ENCODE measurements at regions not wholly inside any gene's neighbourhood (a gene's known extent, or its start where the extent isn't known, plus 50 kb on each side); places are given as distances from the start of the nearest gene placed in this dataset.
"Not testable (repeated sequence)": the region's sequence is repeated elsewhere in the genome, so short reads cannot be mapped to it uniquely, and the experiment has no call there.

DNA sequence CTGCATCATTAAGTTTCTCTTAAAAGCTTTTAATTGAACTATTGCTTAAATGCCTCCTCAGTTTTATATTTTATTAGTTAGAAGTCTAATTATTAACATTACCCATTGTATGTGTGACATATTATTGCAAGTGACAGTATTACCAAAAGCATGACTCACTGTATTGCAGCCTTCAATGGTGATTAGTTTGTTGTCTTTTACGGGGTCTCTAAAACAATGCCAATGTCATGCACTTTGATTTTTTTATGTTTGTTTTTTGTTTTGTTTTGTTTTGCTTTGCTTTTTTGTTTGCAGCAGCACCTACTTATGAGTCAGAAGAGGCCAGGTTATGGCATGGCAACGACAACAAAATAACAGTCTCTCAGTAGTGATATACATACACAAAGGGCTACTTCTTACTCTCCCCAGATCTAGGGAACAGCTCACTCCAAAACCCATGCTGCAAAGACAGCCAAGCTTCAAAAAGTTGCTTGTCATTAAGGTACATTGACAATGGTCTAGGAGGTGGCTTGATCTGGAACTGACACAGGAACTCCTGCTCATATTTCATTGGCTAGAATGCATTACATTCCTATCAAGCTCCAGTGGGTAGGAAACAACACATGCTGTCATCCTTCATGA lies 293.7 kb upstream of the POM121L12 start:
- no peaks in the 10 kb centered on the region for H3K4me1 ChIP-seq (ENCODE audit: control insufficient read depth, insufficient read depth, low read length)
- no peaks in the 10 kb centered on the region for H3K27me3 ChIP-seq (ENCODE audit: control insufficient read depth, insufficient read depth, low read length)
- H3K9me3 ChIP-seq (ENCODE audit: control insufficient read depth, insufficient read depth, low read depth, low read length): no peaks in the 10 kb centered on the region
- no peak overlapping the region for H3K4me3 ChIP-seq (ENCODE audit: low read depth, low read length)
- no peak overlapping the region for H3K27ac ChIP-seq (ENCODE audit: low read depth, low read length)
- H3K9ac ChIP-seq (ENCODE audit: low read length): no peak overlapping the region
- H3K36me3 ChIP-seq (ENCODE audit: control insufficient read depth, insufficient read depth, low read length): no peaks in the 10 kb centered on the region

DNA sequence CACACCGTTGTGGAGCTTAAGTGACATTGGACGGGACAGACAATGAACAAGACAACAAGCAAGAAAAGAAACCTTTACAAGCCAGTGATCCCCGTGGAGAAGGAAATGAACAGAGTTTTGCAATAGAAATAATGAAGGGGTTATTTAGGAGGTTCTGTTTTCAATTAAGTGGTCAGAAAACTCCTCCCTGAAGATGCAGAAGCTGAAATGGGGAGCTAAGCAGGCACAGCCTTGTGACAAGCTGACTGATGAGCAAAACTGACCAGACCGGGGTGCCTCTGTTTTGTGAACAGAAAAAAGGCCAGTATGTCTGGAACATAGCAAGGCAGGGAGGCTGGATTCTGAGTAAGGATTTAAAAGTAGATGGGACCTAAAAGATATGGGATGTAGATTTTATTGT lies 299.8 kb upstream of the POM121L12 start:
- Histone ChIP-seq H3K9ac (ENCODE audit: low read length) (no peak overlapping the region), H3K4me1 (ENCODE audit: control insufficient read depth, insufficient read depth, low read length) (no peaks in the 10 kb centered on the region), H3K27me3 (ENCODE audit: control insufficient read depth, insufficient read depth, low read length) (no peaks in the 10 kb centered on the region), H3K9me3 (ENCODE audit: control insufficient read depth, insufficient read depth, low read depth, low read length) (0 out of 2 replicates have a peak, but pooled peaks cover 4% of the 10 kb centered on the region), H3K36me3 (ENCODE audit: control insufficient read depth, insufficient read depth, low read length) (no peaks in the 10 kb centered on the region), H3K27ac (ENCODE audit: low read depth, low read length) (no peak overlapping the region), H3K4me3 (ENCODE audit: low read depth, low read length) (no peak overlapping the region)

DNA sequence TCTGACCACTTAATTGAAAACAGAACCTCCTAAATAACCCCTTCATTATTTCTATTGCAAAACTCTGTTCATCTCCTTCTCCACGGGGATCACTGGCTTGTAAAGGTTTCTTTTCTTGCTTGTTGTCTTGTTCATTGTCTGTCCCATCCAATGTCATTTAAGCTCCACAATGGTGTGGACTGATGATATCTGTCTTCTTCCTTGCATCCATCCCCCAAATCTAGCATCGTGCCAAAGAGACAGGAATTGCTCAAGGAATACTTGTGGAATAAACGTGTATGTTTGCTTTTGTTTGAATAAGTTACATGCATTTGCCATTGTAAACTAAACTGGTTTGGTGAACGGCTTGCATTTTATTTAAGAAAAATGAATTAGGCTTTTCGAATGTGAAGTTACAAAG lies 306.8 kb upstream of the POM121L12 start:
- not testable (repeated sequence) for H3K4me1 ChIP-seq (ENCODE audit: control insufficient read depth, insufficient read depth, low read length); H3K27me3 ChIP-seq (ENCODE audit: control insufficient read depth, insufficient read depth, low read length); H3K9me3 ChIP-seq (ENCODE audit: control insufficient read depth, insufficient read depth, low read depth, low read length); H3K4me3 ChIP-seq (ENCODE audit: low read depth, low read length); H3K27ac ChIP-seq (ENCODE audit: low read depth, low read length); H3K9ac ChIP-seq (ENCODE audit: low read length); H3K36me3 ChIP-seq (ENCODE audit: control insufficient read depth, insufficient read depth, low read length)

DNA sequence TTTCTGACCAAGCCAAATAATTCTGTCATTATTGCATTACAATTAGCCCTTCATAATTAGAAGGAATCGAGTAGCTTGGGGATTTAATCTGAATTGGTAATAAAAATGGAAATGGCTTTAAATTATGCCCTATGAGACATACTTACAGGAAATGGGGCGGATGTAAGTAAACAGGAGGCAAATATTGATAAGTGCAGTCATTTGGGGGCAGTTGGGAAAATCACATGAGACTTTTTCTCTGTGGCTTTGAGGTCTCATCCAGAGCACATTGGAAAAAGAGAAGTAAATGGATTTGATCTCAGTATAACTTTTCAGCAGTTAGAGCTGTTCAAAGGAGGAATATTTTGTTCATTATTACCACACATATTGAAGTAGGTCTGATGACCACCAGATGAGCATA lies 307.8 kb upstream of the POM121L12 start:
- no peak overlapping the region for H3K27ac ChIP-seq (ENCODE audit: low read depth, low read length)
- no peaks in the 10 kb centered on the region for H3K36me3 ChIP-seq (ENCODE audit: control insufficient read depth, insufficient read depth, low read length)
- no peak overlapping the region for H3K4me3 ChIP-seq (ENCODE audit: low read depth, low read length)
- no peaks in the 10 kb centered on the region for H3K27me3 ChIP-seq (ENCODE audit: control insufficient read depth, insufficient read depth, low read length)
- H3K9me3 ChIP-seq (ENCODE audit: control insufficient read depth, insufficient read depth, low read depth, low read length): no peaks in the 10 kb centered on the region
- H3K4me1 ChIP-seq (ENCODE audit: control insufficient read depth, insufficient read depth, low read length): no peaks in the 10 kb centered on the region
- no peak overlapping the region for H3K9ac ChIP-seq (ENCODE audit: low read length)

DNA sequence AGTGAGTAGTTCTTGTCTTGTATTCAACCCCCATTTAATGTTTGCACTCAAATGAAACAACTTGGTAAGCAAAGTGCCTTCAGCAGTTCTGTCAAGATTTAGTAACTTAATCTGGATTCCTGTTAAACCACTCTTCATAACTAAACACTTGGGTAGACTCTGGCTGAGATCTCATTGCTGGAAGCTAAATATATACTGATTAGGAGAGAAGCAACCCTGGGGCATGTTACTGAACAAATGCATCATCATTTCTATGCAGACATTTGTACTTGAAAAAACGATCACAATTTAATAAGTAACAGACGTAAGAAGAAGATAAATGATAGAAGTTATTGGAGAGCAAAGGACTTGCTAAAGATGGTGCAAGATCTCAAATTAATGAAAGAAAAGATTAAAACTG lies 308.4 kb upstream of the POM121L12 start:
- no peaks in the 10 kb centered on the region for H3K36me3 ChIP-seq (ENCODE audit: control insufficient read depth, insufficient read depth, low read length)
- no peaks in the 10 kb centered on the region for H3K27me3 ChIP-seq (ENCODE audit: control insufficient read depth, insufficient read depth, low read length)
- no peak overlapping the region for H3K27ac ChIP-seq (ENCODE audit: low read depth, low read length)
- no peaks in the 10 kb centered on the region for H3K4me1 ChIP-seq (ENCODE audit: control insufficient read depth, insufficient read depth, low read length)
- H3K4me3 ChIP-seq (ENCODE audit: low read depth, low read length): no peak overlapping the region
- H3K9me3 ChIP-seq (ENCODE audit: control insufficient read depth, insufficient read depth, low read depth, low read length): no peaks in the 10 kb centered on the region
- H3K9ac ChIP-seq (ENCODE audit: low read length): no peak overlapping the region

DNA sequence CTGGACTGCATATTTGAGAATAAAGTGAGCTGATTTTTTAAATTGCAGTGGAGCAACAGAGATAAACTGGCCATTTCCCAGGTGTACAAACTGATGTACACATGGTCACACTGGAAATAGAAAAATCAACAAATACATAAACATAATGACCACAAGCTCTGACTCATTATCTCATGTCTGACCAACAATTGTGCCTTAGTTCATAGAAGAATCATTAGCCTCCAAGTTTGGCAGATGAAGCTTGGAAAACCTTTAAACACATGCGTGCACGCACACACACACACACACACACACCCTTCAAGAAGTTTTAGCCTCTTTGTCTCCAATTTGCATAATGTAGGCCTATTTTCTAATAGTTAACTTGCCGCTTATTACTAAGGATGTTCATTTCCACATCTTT lies 308.9 kb upstream of the POM121L12 start:
- Histone ChIP-seq H3K27ac (ENCODE audit: low read depth, low read length) (no peak overlapping the region), H3K9me3 (ENCODE audit: control insufficient read depth, insufficient read depth, low read depth, low read length) (no peaks in the 10 kb centered on the region), H3K4me1 (ENCODE audit: control insufficient read depth, insufficient read depth, low read length) (no peaks in the 10 kb centered on the region), H3K27me3 (ENCODE audit: control insufficient read depth, insufficient read depth, low read length) (no peaks in the 10 kb centered on the region), H3K4me3 (ENCODE audit: low read depth, low read length) (no peak overlapping the region), H3K36me3 (ENCODE audit: control insufficient read depth, insufficient read depth, low read length) (no peaks in the 10 kb centered on the region), H3K9ac (ENCODE audit: low read length) (no peak overlapping the region)

DNA sequence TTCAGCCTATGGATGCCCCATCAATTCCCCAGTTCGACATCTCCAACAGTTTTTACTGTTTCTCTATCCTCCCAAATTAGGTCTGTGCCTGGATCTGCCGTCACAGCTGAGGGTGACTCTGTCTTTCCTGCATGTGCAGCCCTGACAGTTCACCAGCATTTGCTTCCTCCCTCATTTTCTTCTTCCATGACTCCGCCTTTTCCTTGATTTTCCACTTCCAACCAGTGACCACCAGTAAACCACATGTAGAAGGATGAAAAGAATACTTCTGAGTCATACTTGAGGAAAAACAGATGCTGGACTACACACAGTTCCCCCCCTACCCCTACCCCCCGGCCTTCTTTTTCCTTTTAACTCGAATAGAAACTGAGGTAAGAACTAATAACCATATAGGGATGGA lies 311.8 kb upstream of the POM121L12 start:
- no peaks in the 10 kb centered on the region for H3K27me3 ChIP-seq (ENCODE audit: control insufficient read depth, insufficient read depth, low read length)
- no peak overlapping the region for H3K9ac ChIP-seq (ENCODE audit: low read length)
- no peak overlapping the region for H3K4me3 ChIP-seq (ENCODE audit: low read depth, low read length)
- no peaks in the 10 kb centered on the region for H3K36me3 ChIP-seq (ENCODE audit: control insufficient read depth, insufficient read depth, low read length)
- H3K9me3 ChIP-seq (ENCODE audit: control insufficient read depth, insufficient read depth, low read depth, low read length): no peaks in the 10 kb centered on the region
- H3K27ac ChIP-seq (ENCODE audit: low read depth, low read length): no peak overlapping the region
- H3K4me1 ChIP-seq (ENCODE audit: control insufficient read depth, insufficient read depth, low read length): no peaks in the 10 kb centered on the region

DNA sequence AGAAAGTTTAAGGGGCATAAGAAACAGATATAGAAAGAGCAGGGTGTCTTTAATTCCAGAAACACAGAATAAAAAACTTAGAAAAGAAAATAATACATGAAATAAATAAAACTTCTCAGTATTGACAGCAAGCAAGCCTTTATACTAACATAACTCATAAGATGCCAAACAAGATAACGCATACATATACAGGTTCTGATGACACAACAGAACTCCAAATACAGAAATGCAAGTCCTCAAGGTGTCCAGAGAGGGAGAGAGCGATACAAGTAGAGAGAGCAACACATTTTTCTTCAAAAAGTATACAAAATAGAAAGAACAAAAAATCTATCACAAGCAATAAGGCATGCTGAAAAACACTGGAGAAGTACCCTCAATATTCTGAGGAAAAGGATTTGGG lies 314.6 kb upstream of the POM121L12 start:
- no peaks in the 10 kb centered on the region for H3K9me3 ChIP-seq (ENCODE audit: control insufficient read depth, insufficient read depth, low read depth, low read length)
- no peak overlapping the region for H3K9ac ChIP-seq (ENCODE audit: low read length)
- H3K4me1 ChIP-seq (ENCODE audit: control insufficient read depth, insufficient read depth, low read length): no peaks in the 10 kb centered on the region
- H3K36me3 ChIP-seq (ENCODE audit: control insufficient read depth, insufficient read depth, low read length): no peaks in the 10 kb centered on the region
- H3K27ac ChIP-seq (ENCODE audit: low read depth, low read length): no peak overlapping the region
- H3K27me3 ChIP-seq (ENCODE audit: control insufficient read depth, insufficient read depth, low read length): no peaks in the 10 kb centered on the region
- no peak overlapping the region for H3K4me3 ChIP-seq (ENCODE audit: low read depth, low read length)

DNA sequence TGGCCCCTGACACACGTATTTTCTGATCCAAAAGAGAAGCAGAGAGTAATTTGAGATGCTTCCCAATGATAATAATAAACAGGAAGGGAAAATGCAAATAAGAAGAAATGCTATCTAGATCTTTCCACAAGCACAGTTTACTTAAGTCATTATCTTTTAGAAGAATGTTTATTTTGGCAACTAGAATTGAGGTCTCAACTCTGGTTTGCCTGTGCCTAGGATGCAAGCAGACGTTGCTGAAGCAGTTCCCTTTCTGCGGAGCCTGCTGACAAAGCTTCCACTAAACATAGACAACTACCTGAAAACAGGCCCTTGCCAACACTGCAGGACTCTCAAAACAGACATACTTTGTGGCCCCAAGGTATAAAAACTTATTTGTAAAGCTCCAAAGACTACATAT lies 315.8 kb upstream of the POM121L12 start:
- Histone ChIP-seq H3K9me3 (ENCODE audit: control insufficient read depth, insufficient read depth, low read depth, low read length) (no peaks in the 10 kb centered on the region), H3K27me3 (ENCODE audit: control insufficient read depth, insufficient read depth, low read length) (no peaks in the 10 kb centered on the region), H3K4me1 (ENCODE audit: control insufficient read depth, insufficient read depth, low read length) (no peaks in the 10 kb centered on the region), H3K27ac (ENCODE audit: low read depth, low read length) (no peak overlapping the region), H3K9ac (ENCODE audit: low read length) (no peak overlapping the region), H3K4me3 (ENCODE audit: low read depth, low read length) (no peak overlapping the region), H3K36me3 (ENCODE audit: control insufficient read depth, insufficient read depth, low read length) (no peaks in the 10 kb centered on the region)

DNA sequence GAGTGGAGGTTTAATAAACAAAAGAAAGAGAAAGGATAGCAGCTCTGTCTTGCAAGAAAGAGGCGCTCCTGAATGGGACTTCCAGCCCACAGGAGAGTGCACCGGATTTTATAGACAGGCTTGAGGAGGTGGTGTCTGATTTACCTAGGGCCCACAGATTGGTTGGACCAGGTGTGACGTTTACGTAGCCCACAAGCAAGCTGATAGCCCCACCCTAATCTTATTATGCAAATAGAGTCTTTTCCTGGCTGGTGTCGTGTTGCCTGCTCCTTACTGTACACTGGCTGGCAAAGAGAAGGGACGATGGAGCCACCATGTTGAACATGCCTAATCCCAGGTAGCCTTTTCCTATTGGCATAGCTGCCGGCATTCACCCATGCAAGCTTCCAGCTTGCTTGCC lies 319.7 kb upstream of the POM121L12 start:
- H3K9me3 ChIP-seq (ENCODE audit: control insufficient read depth, insufficient read depth, low read depth, low read length): no peaks in the 10 kb centered on the region
- no peak overlapping the region for H3K27ac ChIP-seq (ENCODE audit: low read depth, low read length)
- no peaks in the 10 kb centered on the region for H3K27me3 ChIP-seq (ENCODE audit: control insufficient read depth, insufficient read depth, low read length)
- H3K9ac ChIP-seq (ENCODE audit: low read length): no peak overlapping the region
- H3K36me3 ChIP-seq (ENCODE audit: control insufficient read depth, insufficient read depth, low read length): no peaks in the 10 kb centered on the region
- H3K4me1 ChIP-seq (ENCODE audit: control insufficient read depth, insufficient read depth, low read length): no peaks in the 10 kb centered on the region
- H3K4me3 ChIP-seq (ENCODE audit: low read depth, low read length): no peak overlapping the region

DNA sequence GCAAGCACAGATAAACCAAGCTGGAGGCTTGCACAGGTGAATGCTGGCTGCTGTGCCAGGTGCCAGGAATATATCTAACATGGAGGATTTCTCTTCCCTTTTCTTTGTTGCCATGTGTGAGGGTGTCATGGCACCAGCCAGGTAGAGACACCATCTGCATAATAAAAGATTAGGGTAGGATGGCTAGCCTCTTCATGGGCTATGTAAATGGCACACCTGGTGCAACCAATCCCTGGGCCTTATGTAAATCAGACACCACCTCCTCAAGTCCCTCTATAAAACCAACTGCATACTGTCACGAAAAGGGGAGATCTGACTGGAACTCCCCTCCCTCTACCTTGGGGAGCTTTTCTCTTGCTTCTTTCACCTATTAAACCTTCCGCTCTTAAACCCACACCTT lies 322.5 kb upstream of the POM121L12 start:
- Histone ChIP-seq H3K9me3 (ENCODE audit: control insufficient read depth, insufficient read depth, low read depth, low read length) (peaks cover 4% of the 10 kb centered on the region; the same call in 1 of the 2 replicates), H3K27ac (ENCODE audit: low read depth, low read length) (no peak overlapping the region), H3K9ac (ENCODE audit: low read length) (no peak overlapping the region), H3K4me1 (ENCODE audit: control insufficient read depth, insufficient read depth, low read length) (no peaks in the 10 kb centered on the region), H3K36me3 (ENCODE audit: control insufficient read depth, insufficient read depth, low read length) (no peaks in the 10 kb centered on the region), H3K4me3 (ENCODE audit: low read depth, low read length) (no peak overlapping the region), H3K27me3 (ENCODE audit: control insufficient read depth, insufficient read depth, low read length) (no peaks in the 10 kb centered on the region)

DNA sequence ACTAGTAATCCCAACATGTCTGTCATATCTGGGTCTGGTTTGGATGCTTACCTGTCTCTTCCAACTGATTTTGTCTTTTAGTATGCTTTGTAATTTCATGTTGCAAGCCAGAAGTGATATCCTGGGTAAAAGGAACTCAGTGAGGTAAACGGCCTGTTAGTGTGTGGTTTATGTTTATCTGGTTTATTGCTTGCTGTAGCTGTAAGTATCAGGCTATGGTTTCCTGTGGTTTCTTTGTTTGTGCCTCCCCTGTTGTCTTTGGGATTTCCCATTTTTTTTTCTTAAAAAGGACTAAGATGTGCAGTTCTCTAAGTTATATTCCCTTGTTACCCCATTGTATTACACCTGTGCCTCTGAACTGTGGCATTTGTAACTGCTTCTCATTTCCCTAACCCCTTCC lies 323.5 kb upstream of the POM121L12 start:
- no peak overlapping the region for H3K4me3 ChIP-seq (ENCODE audit: low read depth, low read length)
- H3K27me3 ChIP-seq (ENCODE audit: control insufficient read depth, insufficient read depth, low read length): no peaks in the 10 kb centered on the region
- no peaks in the 10 kb centered on the region for H3K4me1 ChIP-seq (ENCODE audit: control insufficient read depth, insufficient read depth, low read length)
- no peaks in the 10 kb centered on the region for H3K36me3 ChIP-seq (ENCODE audit: control insufficient read depth, insufficient read depth, low read length)
- no peak overlapping the region for H3K9ac ChIP-seq (ENCODE audit: low read length)
- peaks cover 4% of the 10 kb centered on the region; the same call in 1 of the 2 replicates for H3K9me3 ChIP-seq (ENCODE audit: control insufficient read depth, insufficient read depth, low read depth, low read length)
- H3K27ac ChIP-seq (ENCODE audit: low read depth, low read length): no peak overlapping the region
